ENCODE measurements at regions not wholly inside any gene's neighbourhood (a gene's known extent, or its start where the extent isn't known, plus 50 kb on each side); places are given as distances from the start of the nearest gene placed in this dataset.

DNA sequence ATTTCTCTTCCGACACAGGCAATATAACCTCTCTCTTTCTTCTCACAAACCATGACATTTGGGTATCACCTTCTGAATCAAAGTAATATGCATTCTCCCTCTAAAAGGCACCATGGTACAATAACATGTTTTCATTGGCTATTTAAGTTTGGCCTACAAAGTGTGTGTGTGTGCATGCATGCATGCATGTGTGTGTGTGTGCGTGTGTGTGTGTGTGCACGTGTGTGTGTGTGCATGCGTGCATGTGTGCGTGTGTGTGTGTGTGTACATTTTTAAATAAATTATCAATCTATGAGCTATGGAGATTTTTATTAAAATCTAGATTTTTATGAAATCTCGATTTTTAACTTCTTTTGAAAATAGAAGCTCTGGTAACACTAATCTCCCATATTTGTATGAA lies 745.3 kb upstream of the ZEB2 start:
- Histone ChIP-seq H3K9ac (ENCODE audit: extremely low read depth, insufficient read length, low read length) (no peak overlapping the region), H3K27me3 (ENCODE audit: insufficient read depth, low read length) (no peaks in the 10 kb centered on the region; the same call in 1 of the 2 replicates), H2BK12ac (ENCODE audit: insufficient read length, low read depth, low read length) (no peak overlapping the region), H3K4ac (ENCODE audit: low read depth, low read length) (no peak overlapping the region), H3K18ac (ENCODE audit: insufficient read length, low read depth, low read length) (no peak overlapping the region), H3K14ac (ENCODE audit: insufficient read depth, low read length) (no peak overlapping the region), H2BK20ac (ENCODE audit: low read depth, low read length, poor library complexity, severe bottlenecking) (no peak overlapping the region), H4K5ac (ENCODE audit: insufficient read length, low read depth, low read length) (no peak overlapping the region), H4K20me1 (ENCODE audit: control insufficient read depth, insufficient read depth, insufficient read length) (no peaks in the 10 kb centered on the region), H4K91ac (ENCODE audit: insufficient read length, low read depth, low read length) (no peak overlapping the region), H3K27ac (ENCODE audit: insufficient read length, low read depth, low read length) (no peak overlapping the region), H3K4me1 (ENCODE audit: insufficient read depth, low read length) (no peaks in the 10 kb centered on the region), H2AFZ (ENCODE audit: low read length) (no peak overlapping the region), H4K8ac (replicated peaks; ENCODE audit: insufficient read length, low read depth, low read length) (no peak overlapping the region), H3K4me2 (ENCODE audit: insufficient read depth, insufficient read length, low read length) (no peak overlapping the region), H3K23me2 (ENCODE audit: insufficient read length, low read depth, low read length, poor library complexity, severe bottlenecking) (no peaks in the 10 kb centered on the region), H3K9me3 (ENCODE audit: control insufficient read depth, low read depth, low read length) (no peaks in the 10 kb centered on the region), H3K79me1 (ENCODE audit: insufficient read depth, low read depth, low read length, poor library complexity, severe bottlenecking) (no peaks in the 10 kb centered on the region), H2BK15ac (ENCODE audit: low read depth, low read length) (no peak overlapping the region), H2BK120ac (ENCODE audit: low read depth, low read length, poor library complexity, severe bottlenecking) (no peak overlapping the region), H3K23ac (ENCODE audit: insufficient read length, low read depth, low read length) (no peak overlapping the region), H2AK5ac (ENCODE audit: insufficient read length, low read length) (no peak overlapping the region), H2BK5ac (ENCODE audit: insufficient read length, low read length) (no peak overlapping the region), H3K56ac (ENCODE audit: insufficient read length, low read depth, low read length) (no peak overlapping the region), H3K79me2 (ENCODE audit: insufficient read depth, low read length) (no peaks in the 10 kb centered on the region), H3T11ph (ENCODE audit: low read length) (no peak overlapping the region)
- 100% methylated on average over 1 of the region's 6 CpGs for WGBS (ENCODE audit: extremely low coverage, insufficient read length, low lambda C conversion rate)
- Mint-ChIP-seq H3K9me3 (no peaks in the 10 kb centered on the region), H3K27ac (no peak overlapping the region), H3K4me1 (no peaks in the 10 kb centered on the region), H3K36me3 (ENCODE audit: insufficient read depth in 1 of 3, low read depth in 3 of 3) (no peaks in the 10 kb centered on the region; a peak in 1 of 7 replicates), H3K4me3 (no peak overlapping the region), H3K27me3 (ENCODE audit: low read depth) (no peaks in the 10 kb centered on the region)
- no peak for DNase-seq
- TF ChIP-seq, protein P1, sequence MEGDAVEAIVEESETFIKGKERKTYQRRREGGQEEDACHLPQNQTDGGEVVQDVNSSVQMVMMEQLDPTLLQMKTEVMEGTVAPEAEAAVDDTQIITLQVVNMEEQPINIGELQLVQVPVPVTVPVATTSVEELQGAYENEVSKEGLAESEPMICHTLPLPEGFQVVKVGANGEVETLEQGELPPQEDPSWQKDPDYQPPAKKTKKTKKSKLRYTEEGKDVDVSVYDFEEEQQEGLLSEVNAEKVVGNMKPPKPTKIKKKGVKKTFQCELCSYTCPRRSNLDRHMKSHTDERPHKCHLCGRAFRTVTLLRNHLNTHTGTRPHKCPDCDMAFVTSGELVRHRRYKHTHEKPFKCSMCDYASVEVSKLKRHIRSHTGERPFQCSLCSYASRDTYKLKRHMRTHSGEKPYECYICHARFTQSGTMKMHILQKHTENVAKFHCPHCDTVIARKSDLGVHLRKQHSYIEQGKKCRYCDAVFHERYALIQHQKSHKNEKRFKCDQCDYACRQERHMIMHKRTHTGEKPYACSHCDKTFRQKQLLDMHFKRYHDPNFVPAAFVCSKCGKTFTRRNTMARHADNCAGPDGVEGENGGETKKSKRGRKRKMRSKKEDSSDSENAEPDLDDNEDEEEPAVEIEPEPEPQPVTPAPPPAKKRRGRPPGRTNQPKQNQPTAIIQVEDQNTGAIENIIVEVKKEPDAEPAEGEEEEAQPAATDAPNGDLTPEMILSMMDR (conservative IDR thresholded peaks at IDR 0.05), result no peak
